ENCODE measurements at regions not wholly inside any gene's neighbourhood (a gene's known extent, or its start where the extent isn't known, plus 50 kb on each side); places are given as distances from the start of the nearest gene placed in this dataset.

DNA sequence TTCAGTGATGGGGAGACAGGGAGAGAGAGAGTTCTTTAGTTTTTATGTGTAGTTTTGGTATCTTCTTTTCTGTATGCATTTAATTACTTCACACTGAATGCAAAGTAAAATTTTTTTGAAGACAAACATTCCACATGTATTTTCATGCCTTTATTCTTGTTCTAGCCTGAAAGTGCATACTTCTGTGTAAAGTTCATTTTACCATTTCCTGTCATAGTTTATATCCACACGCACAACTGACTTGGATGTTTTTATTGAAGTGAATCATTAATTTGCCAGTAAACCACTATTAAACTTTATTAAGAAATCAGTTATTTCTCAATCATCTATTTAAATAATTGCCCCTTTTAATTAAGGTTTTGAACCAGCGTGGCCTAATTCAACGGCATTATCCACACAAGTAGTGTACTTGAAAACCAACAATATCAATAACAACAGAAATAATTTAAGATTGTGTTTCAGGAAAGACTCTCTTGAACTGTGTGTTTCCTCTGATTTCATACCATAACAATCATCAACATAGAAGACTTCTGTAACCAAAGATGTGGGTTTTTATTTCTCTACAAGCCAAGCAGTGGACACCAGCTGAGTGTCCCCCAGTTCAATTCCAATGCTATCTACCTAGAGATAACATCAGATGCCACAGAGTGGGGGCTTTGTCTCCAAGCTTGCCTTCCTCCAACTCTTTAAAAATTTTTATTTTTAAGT lies 512.7 kb upstream of the JAG1 start:
- no peak for DNase-seq

DNA sequence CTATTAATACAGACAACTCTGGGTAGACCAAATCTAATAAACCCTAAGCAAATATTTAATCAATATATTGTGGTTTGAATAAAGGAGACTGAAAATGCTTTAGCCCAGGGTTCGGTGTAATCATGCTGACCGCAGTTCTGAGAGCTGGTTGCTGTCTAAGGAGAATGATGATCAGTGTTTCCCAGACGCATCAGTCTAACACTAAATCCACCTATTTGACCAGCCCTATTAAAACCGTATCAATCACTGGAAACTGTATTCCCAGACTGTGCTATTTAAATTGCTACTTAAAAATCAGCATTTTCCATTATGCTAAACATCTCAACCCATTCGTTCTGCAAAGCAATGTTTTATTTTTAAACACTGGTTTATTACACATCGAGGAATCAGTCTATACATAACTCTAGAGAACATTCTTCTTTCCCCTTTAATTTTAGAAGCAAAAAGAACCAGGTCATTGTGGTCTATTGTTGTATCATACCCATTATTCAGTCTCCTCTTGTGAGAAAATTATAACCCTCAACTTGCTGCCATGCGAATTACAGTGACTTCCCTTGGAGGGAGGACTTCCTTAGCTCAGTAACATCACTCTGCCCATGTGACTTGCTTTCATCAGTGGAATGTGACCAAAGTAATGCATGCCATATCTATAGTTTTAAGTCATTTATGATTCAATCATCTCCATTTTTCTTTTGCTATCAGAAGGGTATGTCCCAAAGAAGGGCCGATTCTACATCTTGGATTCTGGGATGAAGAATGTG lies 515.2 kb upstream of the JAG1 start:
- peak in 1 of 2 donors; percentile 52 for DNase-seq

DNA sequence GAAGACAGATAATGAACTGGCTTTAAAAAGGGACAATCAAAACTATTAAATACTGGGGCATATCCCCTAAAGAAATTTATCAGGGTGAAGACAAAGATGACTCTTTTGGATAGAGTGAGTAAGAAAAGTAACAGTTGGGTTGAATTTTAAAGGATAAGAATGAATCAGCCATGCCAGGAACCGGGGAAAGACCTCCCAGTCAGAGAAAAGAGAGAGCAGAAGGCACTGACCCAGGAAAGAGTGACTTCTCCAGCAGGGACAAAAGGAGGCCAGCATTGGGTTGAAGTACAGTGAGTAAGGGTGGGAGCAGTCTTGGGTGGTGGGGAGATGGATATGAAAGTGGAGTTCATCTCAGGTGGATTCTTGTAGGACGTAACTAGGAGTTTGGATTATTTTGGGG lies 516.9 kb upstream of the JAG1 start:
- DNase-seq = no peak

DNA sequence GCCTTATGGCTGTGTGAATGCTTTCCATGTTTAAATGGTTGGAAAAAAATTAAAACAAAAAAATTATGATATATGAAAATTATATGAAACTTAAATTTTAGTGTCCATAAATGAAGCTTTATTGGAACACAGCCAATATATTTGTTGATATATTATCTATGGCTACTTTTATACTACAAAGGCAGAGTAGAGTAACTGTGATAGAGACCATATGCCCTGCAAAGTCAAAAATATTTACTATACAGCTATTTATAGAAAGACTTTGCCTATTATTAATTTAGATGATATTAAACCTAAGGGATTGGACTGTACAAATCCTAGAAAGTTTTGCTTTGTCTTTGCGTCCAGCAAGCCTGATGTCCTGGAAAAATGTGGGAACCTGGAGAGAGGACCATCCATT lies 518.3 kb upstream of the JAG1 start:
- no peak for DNase-seq

DNA sequence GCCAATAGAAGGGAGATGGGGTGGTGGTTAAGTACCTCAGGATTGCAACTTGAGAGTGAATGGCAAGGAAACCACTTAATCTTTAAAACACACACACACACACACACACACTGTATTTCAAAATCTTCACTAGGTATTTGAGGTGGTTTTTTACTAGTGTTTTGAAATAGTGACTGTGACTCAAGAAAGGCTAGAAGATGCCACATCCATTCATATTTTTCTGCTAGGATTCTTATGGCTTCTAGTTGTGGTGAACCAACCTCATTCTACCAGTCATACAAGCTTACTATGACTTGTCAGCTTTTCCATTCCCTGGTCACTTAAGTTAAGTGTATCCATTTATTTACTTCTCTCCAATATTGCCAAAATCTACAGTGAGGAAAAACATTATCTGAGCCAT lies 519.4 kb upstream of the JAG1 start:
- no peak for DNase-seq

DNA sequence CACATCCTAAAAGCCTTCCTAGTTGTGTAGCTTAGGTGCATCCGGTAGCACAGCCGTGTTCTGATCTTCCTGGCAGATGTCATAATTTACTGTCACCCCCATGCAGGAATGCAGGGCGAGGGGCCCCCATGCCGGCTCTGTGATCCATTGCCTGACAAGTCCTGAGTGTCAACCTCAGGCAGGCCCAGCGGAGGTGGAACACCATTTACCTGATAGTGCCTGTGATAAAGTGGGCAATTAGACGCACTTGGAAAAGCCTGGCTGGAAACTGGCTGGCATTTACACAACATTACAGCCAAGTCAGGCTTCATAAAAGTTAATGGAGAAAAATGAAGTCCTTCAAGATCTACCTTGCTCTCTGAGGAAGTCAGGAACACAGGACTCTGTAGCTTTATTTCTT lies 521.4 kb upstream of the JAG1 start:
- DNase-seq = no peak

DNA sequence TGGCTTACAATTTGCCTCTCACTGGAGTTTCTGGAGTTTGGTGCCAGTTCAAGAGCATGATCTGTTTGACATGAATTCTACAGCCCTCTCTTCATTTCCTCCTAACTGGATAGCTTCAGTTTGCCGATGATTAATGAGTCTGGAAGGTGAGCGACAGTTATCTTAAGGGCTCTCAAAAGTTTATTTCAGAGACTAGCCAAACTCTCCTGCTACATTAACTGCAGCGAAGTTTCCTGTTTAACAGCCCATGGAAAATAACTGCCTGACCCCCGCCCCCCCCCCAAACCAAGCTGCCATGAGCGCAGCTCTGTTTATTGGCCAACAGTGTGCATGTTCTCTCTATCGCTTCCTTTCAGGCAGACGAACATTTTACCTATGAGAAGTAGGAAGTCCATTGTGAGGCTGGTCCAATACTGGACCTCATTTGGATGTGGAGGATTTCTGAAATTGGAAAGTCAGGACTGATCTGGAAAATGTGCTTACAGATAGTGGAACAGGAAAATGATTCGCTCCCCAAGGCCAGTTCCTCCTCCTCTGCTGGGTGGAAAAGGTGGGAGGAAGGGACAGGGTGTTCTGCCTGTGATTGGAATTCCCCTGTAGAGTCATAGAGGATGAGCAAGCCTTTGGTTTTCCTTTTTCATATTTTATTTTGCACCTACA lies 522.2 kb upstream of the JAG1 start:
- peak; percentile 20 to 69 for DNase-seq

DNA sequence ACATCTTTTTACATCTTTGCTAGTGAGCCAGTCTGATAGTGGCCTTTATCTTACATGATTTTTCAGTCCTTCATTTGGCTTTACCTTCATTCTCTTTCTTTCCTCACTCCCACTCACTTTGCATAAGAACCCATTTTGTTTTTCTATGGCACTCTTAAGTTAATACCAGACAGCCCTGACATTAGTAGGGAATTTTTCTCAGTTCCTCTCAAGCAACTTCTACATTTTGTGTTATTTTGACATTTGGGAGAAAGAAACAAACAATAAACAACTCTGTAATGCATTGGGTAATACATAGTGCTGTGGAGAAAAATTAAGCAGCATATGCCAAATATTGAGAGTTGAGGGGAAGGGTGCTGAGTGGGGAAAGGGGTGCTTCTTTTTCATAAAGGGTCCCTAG lies 524.1 kb upstream of the JAG1 start:
- DNase-seq = peak; percentile 43 to 45

DNA sequence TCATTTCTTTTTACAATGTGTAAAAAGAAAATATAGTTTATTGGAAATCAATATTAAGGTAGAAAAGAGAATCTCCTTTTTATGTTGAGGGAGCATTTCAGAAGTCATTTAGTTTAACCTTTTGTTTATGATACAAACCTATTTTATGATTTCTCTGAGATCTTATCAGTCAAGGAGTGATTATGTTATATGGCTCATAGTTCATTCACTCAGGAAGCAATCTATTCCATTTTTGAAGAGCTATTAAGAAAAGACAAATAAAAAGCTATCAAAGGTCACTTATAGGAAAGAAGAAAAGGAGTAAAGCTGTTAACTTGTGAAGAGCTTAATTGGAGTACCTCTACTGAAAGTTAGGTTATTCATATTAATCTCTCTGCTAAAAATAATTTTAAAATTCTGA lies 526.6 kb upstream of the JAG1 start:
- DNase-seq = no peak

DNA sequence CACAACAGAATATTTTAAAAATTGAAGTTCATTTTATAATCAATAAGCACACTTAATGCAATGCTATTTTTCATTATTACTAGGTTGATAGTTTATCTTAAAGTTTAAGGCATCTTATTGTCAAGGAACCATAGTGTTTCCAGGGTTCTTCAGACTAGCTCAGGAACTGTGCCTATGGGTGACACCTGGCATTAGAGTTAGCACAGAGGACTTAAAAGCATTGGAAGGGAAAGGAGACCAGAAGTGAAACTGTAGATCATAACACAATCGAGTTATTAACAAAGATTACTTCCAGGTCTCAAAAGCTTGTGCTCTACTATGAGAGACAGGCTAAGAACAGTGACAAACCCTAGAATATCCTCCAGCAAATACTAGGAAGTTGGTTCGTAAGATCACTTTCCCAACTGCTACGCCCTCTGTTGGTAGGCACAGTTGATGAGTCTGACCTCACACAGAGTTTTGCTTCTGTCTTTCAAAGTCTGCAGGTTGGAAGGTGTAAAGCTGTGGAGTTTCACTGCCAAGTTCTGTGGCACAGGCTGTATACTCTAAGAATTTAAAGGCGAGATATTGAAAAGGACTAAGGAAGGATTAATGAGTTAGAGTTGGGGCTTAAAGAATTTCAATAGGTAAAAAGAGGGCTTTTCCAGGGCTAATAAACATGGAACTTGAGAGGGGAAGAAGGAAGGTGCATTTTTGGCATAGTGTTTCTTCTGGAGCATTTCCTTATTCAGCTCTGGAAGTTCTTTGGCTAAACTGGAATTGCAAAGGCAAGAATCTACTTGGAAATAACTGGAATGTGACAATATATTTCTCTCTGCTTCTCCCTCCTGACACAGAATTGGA lies 531.3 kb upstream of the JAG1 start:
- peak; percentile 81 to 83 for DNase-seq

DNA sequence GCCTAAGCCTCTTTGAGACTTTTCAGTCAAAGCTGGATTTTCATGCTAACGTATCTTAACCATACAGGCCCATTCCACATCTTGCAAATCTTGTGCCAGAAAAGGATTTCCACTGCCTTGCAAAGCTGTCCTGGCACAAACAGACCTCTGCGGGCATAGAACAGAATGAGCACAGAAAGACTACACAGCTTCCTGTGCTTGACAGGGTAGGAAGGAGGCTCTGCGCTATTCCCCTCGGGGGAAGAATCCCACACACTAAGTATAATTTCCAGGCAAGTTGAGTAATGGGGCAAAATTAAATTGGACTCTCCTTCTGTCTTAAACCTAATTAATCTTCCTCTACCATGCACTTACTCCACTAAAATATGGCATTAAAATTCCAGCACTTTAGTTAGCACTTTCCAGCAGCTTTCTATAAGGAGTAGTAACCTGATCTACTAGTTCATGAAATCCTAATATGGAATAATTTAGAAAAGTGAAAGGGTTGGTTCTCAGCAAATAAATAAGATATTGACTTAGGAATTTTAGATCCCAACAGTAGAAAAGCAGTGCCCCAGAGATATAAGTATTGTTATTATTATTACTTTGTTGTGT lies 532.1 kb upstream of the JAG1 start:
- DNase-seq = no peak

DNA sequence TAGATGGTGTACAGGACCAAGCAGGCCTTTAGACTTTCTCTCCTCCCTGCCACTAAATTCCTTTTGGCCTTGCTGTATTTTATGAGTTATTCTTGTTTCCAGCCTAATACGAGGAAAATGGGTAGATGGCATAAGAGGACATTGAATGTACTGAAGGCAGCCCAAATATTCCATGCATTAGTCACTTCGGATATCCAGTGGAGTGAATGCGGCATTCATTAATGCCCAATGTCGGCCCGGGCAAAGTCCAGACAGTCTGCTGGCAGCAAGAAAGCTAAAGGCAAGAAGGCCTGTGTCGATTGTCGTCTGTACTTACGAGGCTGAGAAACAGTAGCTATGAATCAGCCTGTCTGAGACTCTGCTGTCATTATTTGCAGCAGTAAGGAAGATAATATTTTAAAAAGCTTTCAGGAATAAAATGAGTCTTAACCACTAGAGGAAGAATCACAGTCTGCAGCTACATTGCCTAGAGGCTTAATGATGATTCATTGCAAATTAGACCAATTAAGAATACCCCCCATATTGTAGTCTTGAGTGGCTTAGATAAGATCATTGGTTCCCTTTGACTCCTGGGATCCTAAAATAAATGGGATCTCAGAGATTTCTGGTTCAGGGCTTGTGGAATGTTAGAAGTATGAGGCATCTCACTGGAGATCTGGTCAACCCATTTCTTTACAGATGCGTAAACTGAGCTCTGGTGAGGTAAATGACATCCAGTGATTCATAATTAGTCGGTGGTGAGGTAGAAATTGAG lies 534.1 kb upstream of the JAG1 start:
- no peak for DNase-seq

DNA sequence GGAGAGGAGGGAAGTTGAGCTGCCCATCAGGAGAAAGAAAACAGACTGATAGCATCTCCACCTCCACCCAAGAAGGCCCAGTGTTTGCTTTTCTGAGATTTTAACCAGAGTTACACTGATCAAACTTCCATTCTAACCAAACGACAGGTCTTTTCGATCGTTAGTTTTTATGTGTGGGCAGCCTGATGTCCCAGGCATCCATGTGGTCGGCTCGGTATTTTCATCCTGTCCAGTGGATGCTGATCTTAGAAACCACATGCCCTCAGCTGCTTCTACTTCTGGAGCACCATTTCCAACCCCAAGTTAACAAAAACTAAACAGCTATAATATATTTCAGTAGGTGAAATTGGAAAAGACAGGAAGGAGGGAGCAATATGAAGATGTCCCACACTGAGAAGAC lies 536.8 kb upstream of the JAG1 start:
- no peak for DNase-seq

DNA sequence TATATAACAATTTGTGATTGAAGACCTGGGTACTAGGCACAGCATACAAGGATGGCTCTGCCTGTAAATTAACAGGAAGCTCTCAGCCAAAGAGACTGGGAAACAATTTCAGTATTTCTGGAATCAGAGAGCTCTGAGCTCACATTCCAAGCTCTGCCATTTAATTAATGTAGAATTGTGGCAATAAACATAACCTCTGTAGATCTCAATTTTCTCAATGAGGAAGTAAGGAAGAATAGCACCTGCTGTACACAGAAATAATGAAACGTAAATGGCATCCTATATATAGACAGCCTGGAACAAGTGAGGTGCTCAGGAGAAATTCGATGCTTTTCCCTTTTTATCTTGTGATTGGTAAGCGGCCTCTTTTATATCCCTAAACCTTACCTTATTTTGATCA lies 538.5 kb upstream of the JAG1 start:
- no peak for DNase-seq

DNA sequence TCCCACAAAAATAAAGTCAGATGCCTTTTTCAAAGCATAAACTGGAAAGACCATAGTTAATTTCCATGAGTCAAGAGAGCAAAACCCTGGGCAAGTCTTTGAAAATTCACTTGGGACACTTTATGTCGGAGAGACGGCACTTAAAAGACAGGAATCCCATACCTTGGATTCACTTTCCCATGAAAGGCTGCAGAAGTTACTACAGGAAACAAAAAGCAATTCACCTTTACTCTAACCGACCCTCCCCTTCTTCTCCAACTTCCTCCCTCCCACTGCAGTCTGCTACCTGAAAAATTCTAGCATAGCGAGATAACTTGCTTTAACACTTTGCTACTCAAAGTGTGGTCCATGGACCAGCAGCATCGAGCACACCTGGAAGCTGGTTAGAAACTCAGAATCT lies 539.1 kb upstream of the JAG1 start:
- no peak for DNase-seq

DNA sequence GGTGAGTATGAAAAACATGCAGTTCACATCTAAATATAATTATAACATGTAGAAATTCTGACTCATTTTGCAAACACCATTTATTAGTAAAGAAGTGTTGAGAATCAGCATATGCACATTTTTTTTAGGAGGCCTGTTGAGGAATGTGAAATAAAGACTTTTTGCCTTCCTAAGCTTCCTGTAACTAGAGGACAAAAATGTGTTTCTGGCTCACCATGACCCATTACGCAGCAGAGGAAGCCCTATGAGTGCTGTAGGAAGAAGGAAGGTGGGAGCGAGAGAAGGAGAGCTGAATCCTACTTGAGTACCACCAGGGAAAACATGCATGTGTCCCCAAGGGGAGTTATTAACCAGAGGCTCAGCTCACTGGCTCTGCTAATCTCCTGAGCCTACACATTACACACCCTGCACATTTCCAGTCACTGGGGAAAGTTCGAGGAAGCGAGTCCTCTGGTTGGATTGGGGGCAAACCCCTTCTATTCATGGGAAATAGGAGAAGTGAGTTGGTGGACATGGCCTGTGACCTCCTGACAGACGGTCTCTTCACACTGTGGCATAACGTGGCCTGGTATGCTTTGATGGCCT lies 540.5 kb upstream of the JAG1 start:
- DNase-seq = no peak

DNA sequence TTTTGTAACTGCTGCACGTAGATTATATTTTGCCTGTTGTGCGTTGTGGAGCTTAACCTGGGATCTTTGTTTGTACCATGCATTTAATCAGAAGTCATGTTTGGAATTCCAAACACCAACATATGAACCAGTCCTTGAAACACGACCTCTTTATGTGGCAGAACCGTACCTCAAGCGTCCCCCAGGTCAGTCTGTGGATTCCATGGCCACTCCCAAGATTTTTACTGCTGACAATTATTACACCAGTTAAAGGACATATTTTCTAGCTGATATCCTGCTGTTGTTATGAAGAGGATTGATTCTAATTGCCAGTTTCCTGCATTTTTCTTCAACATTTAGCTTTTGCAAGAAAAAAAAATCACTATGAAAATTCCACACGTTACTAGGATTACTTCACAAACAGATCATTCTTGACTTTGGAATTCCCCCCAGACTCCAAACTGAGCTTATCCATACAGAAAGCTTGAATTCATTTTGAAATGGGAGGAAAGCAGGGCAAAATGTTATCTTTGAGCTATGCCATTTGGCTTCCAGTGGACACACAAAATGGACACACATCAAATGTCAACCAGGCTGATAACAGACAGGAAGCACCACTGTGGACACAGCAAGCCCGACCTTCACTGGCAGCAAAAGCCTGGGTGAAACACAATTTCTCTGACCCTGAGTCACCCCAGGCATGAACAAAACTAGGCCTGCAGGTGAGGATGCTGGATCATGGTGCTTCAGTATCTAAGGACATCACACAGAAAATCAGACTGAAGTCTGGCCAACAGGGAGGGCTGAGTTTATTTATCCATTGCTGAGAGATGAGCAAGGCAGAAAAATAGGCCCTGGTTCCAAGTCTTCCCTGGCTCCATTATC lies 542.9 kb upstream of the JAG1 start:
- no peak for DNase-seq

DNA sequence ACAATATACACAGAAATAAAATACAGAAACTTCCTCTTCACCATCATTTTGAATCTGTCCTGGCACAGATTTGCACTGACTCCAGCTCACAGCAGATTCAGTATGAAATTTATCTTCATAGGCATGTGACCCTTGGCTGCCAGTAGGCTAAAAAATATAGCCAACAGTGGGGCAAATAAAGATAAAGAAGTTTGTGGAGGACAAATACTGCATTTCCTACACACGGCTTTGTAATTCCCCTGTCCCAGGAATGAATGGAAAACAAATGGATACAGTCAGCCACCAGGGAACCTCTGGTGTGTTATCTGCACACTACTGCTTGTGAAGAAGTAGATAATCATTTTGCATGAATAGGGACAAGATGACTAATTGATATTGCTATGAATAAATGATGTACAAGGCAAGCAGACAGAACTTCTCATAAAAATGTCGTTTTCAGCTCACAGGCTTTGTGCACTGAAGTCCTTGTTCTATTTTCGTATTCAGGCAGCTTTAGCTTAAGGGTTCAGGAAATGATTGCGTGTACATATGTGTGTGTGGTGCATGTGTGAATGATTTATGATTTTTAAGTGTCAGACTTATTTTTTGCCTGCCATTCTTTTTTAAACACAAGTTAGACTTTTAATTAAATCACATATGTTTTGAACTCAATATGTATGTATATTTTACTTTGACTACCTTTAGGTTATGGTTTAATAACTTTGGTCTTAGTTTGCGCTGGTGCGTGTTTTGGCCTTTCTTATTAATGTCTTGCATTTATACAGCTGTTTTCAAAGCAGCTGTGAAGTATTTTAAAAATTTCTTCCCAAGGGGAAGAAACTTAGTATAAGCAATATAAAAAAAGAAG lies 543.8 kb upstream of the JAG1 start:
- DNase-seq = no peak

DNA sequence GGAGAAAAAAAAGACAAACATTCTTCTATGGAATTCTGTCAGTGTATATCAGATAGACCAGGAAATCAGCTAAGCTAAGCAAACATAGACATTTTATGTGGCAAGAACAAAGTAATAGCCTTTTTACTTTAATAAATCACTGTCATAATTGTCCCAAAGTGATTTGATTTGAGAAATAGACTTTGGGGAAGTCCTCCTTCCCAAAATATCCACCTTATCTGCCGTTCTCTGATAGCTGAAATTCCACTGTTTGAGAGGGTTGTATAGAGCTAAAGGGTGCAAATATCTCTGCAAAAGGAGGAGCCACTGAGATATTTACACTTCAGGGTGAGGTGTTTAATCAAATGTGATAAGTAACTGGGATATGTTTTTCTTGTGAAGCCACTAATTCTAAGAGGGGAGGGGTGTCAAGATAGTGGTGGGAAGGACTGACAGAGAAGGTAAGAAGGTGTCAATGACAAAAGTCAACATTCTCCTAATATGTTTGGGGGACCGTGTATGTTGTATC lies 544.4 kb upstream of the JAG1 start:
- DNase-seq = no peak
